GM12892 (cell line): ENCODE measurements at regions not wholly inside any gene's neighbourhood (a gene's known extent, or its start where the extent isn't known, plus 50 kb on each side); places are given as distances from the start of the nearest gene placed in this dataset.

ENCODE experiments used
- POLR2A ChIP-seq: IDR thresholded peaks from 2 replicates; pipeline ENCODE4 v1.6.1; 2011; ENCODE audit warnings: low read depth, low read length, control low read depth
- POLR2AphosphoS5 ChIP-seq: IDR thresholded peaks from 2 replicates; pipeline ENCODE4 v1.6.1; 2011; ENCODE audit warnings: low read depth, low read length, control low read depth

DNA sequence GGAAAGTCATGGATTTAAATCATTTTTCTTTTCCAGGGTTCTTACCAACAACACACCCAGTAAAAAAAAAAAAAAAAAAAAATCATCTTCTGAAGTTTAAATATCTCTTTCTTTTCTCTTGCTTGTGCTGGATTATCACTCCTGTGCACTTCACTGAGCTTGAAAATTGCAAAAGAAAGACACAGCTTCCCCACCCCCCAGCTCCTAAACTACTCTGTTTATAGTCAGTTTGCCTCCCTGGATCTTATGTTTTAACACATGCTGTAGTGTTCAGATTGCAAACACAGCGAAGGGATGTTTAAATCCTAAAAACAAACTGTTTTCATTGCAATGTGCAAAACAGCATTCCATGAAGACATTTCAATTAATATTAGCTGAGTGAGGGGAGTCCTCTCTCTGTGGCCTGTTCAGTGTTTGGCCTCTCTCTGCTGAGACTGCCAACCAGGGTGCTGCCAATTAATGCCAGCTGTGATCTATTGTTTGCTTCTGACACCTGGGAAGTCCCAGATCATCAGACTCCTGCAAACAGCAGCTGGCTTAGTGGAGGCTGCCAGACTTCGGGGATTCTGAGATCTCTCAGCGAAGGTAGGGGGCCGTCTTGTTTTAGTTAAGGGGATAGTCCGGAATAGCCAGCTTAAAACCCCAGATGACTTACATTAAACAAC lies 171.1 kb upstream of the PITX2 start:
- no peak for TF ChIP-seq POLR2A
- no peak for TF ChIP-seq POLR2AphosphoS5
